Upper lobe of left lung (tissue), 4 donors: ENCODE measurements at regions not wholly inside any gene's neighbourhood (a gene's known extent, or its start where the extent isn't known, plus 50 kb on each side); places are given as distances from the start of the nearest gene placed in this dataset.

Experiments used
- CTCF ChIP-seq, 6 experiments: fragments of 450-650 bp in 4 of 6; fragments of 200-600 bp in 2 of 6; sonication (generic) in 2 of 6; IDR thresholded peaks; one replicate each; pipeline ENCODE4 v1.5.1; 2016 to 2019; ENCODE audit warnings: antibody characterized with exemption in 6 of 6
- EP300 ChIP-seq, 4 donors: sonication (generic); formaldehyde crosslinking; IDR thresholded peaks; one replicate each; pipeline ENCODE4 v1.5.1; 2017; ENCODE audit warnings: antibody characterized with exemption in 4 of 4, control low read depth in 2 of 4
- POLR2A ChIP-seq, 4 donors: fragments of 450-650 bp; IDR thresholded peaks; one replicate each; pipeline ENCODE4 v1.5.1; 2016 to 2017; ENCODE audit warnings: antibody characterized with exemption in 4 of 4, mild to moderate bottlenecking in 2 of 4
- POLR2AphosphoS5 ChIP-seq, 2 donors: sonication (generic); formaldehyde crosslinking; IDR thresholded peaks; one replicate each; pipeline ENCODE4 v1.5.1; 2017; ENCODE audit warnings: antibody characterized with exemption in 2 of 2

DNA sequence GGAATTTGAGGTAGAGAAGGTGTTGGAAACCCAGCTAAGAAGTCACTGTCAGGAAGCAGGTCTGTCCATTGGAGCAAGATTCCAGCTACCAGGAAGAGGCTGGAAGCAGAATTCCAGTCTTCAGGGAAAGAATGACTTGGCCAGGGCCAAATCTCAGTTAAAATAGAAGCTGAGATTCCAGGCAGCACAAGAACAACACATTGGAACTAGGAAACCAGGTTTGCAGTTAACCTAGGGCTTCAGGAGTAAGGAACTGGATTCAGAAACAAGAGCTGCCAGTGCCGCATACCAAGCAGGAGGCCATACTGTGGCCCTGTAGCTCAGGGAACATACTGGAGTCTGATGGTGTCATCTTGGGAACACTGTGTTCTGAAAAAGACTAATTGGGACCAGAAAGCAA, 73.7 kb upstream of the FUCA2 start:
- TF ChIP-seq CTCF (IDR thresholded peaks at IDR 0.05) (no peak), POLR2A (IDR thresholded peaks at IDR 0.05) (no peak), EP300 (IDR thresholded peaks at IDR 0.05) (no peak), POLR2AphosphoS5 (IDR thresholded peaks at IDR 0.05) (no peak)
